AG08396 (cell line): ENCODE measurements at regions not wholly inside any gene's neighbourhood (a gene's known extent, or its start where the extent isn't known, plus 50 kb on each side); places are given as distances from the start of the nearest gene placed in this dataset.
A peak's percentile ranks its signal among the peaks of the same experiment; 100 is the strongest.

Experiments used
- DNase-seq: peaks from one replicate; pipeline ENCODE4 v3.0.0; 2012; ENCODE audit warnings: low spot score, mixed read lengths

DNA sequence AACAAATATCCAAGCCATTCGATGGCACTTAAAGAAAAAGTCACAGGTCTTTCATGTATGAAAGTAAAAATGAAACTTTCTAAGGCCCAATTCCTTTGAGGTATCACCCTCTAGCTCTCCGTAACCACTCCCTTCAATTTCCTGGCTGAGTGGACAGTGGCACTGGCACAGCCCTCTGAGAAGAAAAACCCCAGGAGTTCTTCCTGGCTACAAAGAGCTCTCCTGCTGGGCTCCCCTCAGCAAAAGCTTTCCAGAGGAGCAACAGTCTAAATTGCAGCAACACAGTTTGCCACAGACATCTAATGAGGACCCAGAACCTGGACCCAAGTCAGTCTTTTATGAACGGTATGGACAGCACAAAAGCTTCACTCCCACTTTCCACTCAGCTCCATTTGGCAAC, 71.8 kb downstream of the FUNDC1 start:
- DNase-seq: no peak

DNA sequence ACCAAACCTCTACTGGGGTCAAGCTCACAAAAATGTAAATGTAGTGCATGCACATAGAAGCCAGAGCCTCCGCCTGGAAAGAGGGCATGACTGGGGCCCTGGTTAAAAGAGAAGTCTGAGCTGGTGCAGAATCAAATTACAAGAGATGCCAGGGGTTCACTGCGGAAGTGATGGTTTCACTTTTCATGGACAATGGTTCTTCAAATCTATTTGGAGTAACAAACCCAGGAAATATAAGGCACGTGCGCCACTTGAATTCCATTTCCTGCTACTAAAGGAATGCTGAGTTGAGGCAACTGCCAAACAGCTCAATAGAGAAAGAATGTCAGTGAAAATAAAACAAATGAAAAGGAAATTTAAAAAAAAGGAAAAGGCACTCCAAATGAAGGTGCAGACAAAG, 79.8 kb downstream of the FUNDC1 start:
- DNase-seq: peak; percentile 17

- DNase-seq: no peak
Measured at GRCh38 chrX:44459501-44459900, 83.2 kb downstream of the FUNDC1 start.

GRCh38 chrX:44456685-44457084, 86.0 kb downstream of the FUNDC1 start:
- no peak for DNase-seq

- no peak for DNase-seq
Measured at GRCh38 chrX:44451056-44451455, 91.6 kb downstream of the FUNDC1 start.

DNA sequence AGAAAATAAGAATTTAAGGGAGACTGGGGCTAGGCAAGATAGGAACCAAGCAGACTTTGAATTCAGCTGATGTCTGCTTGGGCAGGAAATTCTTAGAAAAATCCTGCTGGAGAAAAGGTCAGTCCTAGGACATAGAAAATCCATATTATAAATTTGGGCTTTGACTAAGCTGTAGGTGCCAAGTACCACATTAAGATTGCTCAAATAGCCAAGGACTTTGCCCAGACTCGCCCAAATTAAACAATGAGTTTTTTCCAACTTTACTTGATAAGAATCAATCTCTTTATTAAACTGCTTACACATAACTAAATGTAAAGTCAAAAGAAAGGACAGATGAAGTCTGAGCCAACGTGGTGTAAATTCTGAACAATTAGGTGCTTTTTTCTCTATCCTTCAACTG, 95.4 kb downstream of the FUNDC1 start:
- DNase-seq: no peak

GRCh38 chrX:44440006-44440405, 96.5 kb upstream of the EFHC2 start:
- no peak for DNase-seq

GRCh38 chrX:44439242-44439794, 95.8 kb upstream of the EFHC2 start:
- no peak for DNase-seq

GRCh38 chrX:44435047-44435446, 91.6 kb upstream of the EFHC2 start:
- DNase-seq: no peak

- DNase-seq: no peak
Measured at GRCh38 chrX:44433556-44433955, 90.1 kb upstream of the EFHC2 start.

GRCh38 chrX:44432641-44433040, 89.2 kb upstream of the EFHC2 start:
- no peak for DNase-seq

DNA sequence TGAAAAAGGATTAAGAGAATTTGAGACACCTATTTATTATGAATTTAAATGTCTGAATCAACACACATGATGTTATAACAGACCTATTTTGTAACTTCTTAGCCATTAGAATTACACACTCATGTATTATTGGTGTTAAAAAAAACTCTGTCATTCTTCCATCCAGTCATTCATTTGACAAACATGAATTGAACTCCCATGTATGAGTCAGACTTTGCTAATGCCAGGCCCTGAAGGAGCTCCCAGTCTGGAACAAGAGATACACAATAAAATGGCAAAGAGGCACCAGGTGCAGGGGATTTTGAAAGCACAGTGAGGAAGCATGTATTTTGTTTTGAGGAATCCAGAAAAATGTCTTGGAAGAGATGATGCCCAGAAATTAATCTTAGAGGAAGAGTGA, 87.7 kb upstream of the EFHC2 start:
- peak; percentile 16 for DNase-seq

- DNase-seq: no peak
Measured at GRCh38 chrX:44428989-44429627, 85.6 kb upstream of the EFHC2 start.

DNA sequence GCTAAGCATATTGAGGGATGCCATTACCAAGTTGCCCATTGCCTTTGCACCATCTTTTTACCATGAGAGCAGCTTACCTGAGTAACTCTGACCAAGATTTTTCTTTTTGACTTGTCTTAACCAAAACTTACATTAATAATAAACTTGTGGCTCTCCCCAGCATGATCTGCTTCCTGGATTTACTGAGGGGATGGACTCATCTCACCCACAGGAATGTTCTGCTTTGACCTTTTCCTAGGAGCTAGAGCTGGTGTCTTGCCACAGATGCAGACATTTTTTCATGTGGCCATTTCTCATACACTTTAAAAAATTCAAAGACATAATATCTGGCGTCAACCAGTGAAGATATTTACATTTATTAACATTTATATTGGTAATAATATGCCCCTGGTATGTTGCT, 79.2 kb upstream of the EFHC2 start:
- DNase-seq: no peak

DNA sequence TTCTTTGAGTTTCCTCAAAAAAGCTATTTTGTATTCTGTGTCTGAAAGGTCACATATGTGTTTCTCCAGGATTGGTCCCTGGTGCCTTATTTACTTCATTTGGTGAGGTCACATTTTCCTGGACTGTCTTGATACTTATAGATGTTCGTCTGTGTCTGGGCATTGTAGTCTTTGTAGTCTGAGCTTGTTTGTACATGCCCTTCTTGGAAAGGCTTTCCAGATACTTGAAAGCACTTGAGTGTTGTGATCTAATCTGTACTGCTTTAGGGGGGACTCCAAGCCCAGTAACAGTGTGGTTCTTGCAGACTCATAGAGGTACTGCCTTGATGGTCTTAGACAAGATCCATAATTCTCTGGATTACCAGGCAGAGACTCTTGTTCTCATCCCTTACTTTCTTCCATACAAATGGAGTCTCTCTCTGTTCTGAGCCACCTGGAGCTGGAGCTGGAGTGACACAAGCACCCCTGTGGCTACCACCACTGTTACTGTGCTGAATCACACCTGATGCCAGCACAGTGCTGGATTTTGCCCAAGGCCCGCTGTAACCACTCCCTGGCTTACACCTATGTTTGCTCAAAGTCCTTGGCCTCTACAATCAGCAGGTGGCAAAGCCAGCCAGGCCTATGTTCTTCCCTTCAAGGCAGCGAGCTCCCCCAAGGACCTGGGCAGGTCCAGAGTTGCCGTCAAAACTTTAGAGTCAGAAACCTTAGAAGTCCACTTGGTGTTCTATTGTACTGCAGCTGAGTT, 72.3 kb upstream of the EFHC2 start:
- no peak for DNase-seq

DNA sequence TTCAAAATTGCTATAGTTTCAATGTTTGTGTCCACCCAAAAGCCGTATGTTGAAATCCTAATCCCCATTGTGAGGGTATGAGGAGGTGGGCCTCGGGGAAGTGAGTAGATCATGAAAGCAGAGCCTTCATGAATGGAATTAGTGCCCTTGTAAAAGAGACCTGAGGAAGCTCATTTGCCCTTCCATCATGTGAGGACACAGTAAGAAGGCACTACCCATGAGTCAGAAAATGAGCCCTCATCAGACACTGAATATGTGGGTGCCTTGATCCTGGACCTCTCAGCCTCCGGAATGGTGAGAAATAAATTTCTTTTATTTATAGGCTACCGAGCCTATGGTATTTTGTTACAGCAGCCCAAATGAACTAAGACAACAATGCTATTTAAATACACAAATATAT, 57.7 kb upstream of the EFHC2 start:
- no peak for DNase-seq

DNA sequence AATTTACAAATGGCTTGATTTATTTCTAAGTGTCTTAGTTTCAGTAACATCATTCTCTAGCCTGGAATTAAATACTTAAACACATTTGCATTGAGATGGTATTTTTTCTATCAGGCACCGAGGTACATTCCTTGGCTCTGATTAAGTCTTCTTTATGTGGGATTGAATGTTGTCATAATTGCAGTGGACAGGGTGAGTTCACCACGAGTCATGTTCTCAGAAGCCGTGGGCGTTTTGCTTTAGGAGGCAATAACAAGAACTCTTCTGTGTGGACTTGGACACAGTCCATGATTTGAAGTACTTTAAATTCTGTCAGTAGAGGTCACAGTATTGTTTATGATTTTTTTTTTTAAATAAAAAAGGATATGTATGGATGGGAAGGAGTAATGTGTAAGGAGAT, 57.1 kb upstream of the EFHC2 start:
- peak; percentile 33 for DNase-seq

GRCh38 chrX:44400161-44400560, 56.7 kb upstream of the EFHC2 start:
- DNase-seq: no peak
